SKM-1 treated with dmso at 0.1 percent for 144 hours (cell line): ENCODE measurements at regions not wholly inside any gene's neighbourhood (a gene's known extent, or its start where the extent isn't known, plus 50 kb on each side); places are given as distances from the start of the nearest gene placed in this dataset.
"Not testable (repeated sequence)": the region's sequence is repeated elsewhere in the genome, so short reads cannot be mapped to it uniquely, and the experiment has no call there.

Experiments
- DNase-seq: peaks from one replicate; lab custom pipeline; 2025; ENCODE audit not compliant: unreplicated experiment; lab: John Stamatoyannopoulos, UW

DNA sequence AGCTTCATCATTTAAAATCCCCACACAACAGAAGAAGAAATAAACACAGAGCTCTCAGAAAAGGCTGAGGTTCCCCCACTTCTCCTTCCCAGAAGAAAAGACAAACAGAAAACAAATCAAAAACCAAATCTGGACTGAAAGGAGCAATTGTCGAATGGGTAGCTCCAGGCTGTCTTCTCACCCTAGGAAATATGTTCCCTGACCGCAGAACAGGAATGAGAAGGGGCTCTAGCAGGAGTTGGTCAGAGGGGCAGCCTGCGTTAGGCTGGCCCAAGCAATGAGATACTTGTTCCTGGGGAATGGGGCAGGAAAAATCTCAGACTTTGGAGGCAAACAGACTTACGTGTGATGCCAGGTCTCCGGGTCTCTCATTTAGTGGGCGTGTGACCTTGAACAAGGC, 562.6 kb upstream of the CADM1 start:
- no peak for DNase-seq

DNA sequence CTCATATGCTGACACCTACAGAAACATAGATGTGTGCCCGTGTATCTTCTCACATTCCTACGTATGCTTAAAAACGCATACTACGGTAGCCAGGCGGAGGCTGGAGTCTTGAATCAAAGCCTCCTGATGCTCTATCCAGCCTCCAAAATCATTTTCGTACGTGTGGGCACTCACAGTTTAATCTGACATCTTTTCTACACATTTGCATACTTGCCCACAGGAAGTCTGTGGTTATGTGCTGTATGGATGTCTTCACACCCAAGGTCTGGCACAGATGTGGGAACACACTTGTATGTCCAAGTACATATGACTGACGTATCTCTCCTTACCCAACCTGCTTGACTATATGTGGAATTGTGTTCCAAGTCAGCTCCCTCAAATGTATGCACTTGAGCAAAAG, 561.8 kb upstream of the CADM1 start:
- no peak for DNase-seq

DNA sequence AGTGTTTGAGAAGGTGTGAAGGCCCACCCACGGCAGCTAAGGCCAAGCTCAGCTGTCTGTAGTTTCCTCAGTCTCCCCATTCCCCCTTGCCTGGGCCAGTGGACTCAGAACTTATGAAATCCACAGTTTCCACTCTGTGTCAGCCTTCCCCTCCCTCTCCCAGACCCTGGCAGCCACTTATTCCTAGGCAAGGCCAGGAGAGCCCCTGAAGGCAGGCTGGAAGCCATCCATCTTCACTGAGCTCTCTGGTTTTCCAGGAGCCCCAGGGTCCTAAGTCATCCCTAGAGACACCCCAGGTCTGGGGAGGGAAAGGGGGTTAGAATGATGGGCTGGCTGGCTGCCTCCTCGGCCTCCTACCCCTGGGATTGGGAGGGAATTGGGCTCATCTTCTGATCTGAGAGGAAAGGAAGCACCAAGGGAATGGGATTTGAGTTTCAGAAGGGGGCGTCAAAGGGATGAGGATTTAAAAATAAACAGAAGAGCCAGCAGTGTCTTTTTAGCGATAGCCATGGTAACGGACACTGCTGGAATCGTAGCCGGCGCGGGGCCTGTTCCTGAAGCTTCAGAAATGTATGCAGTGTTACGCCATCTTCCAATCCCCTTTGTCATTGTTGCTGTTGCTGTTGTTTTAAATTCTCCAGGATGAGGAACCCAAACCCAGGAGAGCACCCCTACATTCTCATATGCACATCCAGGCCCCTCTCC, 561.1 kb upstream of the CADM1 start:
- DNase-seq: no peak

DNA sequence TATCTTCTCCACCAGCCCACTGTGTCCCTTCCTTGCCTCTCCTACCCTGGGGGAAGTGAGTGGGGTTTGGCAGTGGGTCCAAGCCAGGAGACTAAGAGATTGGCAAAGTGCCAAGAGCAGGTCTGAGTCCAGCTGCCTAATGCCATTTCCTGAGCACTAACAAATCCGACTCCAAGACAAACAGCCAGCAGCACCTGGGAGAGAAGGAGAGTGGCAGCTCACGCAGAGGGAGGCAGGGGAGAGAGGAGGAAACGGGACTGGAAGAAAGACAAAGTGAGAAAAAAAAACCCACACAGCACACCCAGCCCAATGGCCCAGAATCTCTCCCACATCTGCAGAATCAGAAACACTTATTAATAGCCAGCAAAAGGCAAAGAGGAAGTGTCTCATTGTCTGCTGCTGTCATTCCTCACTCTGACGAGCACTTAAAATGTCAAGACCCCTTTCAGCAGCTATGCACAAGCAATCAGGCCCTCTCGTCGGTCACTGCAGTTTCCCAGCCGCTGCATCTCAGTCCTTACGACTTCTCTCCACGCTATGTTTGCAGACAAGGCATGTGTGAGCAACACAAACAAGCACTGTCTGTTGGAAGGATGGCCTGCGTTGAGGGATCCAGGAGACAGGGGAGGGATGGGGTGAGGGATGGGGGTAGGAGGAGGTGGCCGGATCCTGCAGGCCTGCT, 558.4 kb upstream of the CADM1 start:
- no peak for DNase-seq

DNA sequence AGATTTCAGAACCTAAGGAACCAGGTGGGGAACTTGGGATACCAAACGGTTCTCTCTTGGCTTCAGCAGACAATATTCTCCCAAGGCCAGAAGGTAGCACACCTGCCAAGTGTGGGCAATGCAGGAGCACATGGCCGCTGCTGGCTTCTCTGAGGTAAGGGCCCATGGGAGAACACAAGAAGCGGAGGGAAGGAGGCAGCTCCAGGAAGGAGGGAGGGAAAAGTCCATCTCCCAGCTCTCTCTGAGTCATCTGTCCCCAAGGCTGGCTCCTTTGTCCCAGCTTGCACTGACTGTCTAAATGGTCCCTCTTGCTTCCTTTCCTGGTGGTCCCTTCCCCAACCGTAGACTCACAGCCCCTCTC, 557.9 kb upstream of the CADM1 start:
- no peak for DNase-seq

DNA sequence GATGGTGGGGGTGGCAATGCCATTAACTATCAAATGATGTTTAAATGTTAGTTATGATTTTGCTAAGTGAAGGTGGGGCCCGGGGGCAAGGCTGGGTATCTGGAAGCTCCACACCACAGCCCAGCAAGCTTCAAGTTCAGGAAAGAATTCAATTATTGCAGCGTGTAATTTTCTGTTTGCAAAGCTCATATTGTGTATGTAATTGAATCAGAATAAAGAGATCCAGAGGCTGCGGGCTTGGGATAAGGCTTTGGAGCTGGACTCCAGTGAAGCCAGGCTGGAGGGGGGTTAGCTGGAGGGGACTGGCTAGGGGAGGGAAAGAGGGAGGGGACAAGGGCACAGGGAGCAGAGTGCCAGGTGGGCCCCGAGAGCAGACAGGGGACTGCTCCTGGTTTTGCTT, 557.1 kb upstream of the CADM1 start:
- DNase-seq: no peak

DNA sequence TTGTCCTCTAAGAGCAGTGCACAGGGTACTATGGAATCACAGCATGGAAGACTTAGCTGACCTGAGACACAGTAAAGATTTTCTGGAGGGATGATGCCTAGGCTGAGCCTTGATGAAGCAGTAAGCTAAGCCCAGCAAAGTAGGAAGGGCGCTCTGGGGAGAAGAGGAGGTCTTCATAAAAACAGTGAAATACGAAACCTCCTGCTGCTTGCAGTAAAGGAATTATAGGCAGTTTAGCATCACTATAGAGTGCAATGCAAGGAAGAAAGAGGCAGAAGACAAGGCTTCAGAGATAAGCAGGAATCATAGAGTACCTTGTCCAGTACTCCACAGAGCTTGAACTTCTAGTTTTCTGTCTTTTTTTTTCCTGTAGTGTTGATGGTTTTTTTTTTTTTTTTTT, 555.7 kb upstream of the CADM1 start:
- DNase-seq: no peak

DNA sequence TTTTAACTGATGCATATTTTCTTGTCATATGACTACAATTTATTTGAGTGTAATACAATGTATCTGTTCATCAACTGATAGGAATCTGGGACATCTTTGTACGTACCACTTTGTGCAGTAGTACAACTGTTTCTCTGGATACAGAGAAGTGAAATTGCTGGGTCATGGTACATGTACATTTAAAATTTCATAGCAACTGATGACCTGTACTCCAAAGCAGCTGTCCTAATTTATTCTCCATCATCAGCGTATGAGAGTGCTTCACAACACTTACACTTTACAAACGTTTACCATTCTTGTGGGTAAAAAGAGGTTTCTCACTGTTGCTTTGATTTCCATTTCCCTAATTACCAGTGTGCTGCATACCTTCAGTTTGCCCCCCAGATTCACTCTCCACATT, 552.8 kb upstream of the CADM1 start:
- no peak for DNase-seq

DNA sequence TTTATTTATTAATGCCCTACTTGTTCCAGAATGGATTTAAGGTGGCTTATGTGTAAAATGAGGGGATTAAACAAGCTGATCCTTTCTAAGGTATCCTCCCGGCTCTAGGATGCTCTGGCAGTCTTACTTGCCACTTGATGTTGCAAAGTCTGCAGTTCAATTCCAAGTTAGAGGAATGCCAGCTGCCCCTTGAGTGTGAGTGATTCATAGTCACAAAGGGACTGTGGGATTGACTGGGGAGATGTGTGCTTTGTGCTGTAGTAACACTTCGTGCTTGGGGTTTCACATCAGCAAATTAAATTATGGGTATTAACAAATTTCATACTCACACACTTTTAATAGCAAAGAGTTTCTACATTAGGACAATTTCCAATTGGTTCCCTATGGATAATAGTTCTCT, 550.8 kb upstream of the CADM1 start:
- no peak for DNase-seq

DNA sequence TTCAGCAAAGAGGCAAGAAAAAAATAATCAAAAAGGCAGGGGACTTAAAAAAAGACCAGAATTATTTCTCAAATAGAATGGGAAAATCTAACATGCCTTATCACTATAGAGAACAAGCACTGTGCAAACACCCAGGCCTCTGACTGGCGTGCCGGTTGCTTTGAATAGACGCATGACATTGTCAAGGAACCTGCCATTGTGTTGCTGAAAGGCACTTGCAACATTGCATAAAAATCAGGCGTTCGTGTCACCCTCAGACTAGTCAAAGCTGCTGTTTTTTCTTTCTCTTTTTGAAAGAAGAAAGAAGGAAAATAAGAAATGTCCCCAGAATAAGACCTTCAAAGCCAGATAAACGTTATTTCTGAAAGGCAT, 549.3 kb upstream of the CADM1 start:
- DNase-seq: no peak

DNA sequence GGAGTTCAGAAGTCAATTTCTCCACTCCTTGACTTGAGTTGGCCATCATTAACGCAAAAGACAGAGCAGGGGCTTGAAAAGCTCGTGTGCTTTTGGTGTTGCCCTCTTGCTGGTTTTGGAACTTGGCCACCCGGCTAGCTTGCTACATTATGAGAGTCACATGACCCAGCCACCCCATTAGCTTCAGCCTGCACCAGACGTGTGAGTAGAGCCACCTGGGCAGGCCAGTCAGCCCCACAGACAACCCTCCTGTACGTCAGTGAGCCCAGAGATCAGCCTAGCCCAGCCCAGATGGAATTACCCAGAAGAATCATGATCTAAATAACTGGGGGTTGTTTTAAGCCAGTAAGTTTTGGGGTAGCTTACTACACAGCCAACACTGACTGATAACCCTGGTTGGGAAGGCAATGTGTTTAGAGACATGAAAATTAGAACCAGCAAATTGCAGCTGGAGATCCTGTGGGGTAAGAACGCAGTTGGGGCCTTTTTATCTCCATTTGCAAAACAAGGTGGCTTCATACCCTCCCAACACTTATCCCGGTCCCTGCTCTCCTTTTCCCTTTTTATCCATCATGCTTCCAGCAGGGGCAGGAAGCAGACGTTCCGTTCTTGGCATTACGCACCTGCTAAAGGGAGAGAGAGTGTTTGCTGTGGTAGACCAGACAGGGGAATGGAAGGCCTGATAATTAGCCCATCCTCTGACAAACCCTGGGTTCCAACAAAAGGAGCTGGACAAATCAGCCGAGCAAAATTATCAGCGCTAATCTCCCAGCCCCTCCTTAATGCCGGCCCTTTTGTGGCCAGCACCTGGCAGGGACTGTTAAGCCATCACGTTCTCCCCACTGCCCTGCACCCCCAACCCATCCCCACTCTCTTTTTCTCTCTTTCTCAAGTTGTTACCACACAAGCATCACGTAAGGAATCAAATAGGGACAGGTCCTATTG, 548.7 kb upstream of the CADM1 start:
- DNase-seq: no peak

DNA sequence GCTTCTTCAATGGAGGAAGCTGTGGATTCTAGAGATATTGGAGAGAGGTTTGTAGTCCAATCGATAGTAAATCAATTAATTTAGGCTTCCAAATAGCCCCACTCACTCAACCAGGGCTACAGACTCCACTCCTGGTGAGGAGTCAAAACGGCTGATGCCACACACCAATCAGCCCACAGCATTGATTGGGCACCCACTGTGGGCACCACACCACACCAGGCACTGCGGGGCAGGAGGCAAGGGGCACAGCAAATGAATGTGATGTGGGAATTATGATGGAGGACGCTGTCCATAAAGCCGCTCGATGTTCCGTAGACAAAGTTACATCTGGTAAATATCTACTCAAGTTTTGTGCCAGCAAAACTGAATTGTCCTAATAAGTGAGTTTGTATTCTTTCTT, 547.3 kb upstream of the CADM1 start:
- no peak for DNase-seq

DNA sequence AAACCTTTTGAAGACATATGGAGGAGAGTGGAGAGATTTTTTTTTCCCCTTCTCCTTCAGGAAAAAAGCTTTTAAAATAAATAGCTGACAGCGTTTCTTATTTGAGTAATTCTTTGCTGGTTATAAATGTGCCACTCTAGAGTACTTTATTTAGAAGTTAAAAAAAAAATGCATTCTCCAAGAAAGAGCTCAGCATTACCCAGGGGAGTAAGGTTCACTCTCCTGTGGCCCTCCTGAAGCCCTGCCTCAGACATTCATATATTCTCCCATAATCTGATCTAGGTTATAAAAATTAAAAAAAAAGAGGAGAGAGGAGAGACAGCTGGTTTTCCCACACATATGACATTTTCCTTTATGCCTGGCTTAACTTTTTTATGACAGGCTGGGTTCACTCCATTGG, 545.2 kb upstream of the CADM1 start:
- no peak for DNase-seq

DNA sequence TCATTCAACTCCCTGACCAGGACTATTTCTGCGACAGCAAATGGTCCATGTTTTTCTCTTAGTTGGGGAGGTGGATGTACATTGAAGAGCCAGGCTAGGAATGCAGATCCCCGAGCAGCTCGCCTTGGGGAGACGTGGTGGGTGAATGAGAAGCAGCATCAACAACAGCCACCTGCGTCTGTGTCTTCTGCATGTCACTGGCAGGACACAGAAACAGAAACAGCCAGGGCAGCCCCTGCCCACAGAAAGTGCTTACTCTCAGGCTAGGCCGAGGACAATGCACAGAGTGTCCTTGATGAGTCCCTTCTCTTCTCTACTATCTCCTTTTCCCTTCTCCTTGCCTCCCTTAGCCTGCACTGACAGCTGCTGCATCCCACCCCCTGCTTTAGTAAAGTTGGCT, 541.9 kb upstream of the CADM1 start:
- DNase-seq: no peak

DNA sequence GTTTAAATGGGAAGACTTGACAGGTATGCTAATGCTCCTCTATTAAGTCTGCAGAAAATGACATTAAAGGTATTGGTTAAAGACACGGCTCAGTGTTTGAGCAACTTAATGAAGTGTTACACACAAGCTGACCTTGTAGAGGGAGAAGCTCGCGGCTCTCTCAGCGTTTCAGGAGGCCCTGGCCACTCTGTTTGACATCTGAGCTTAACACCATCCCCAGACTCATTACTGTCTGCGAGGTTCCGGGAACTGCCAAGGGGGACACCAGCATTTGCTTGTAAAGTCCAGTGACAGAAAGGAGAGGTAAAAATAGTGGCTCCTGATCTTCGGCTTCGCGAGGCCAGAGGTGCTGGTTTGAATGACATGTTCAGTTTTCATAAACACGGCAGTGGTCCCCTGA, 540.7 kb upstream of the CADM1 start:
- no peak for DNase-seq

DNA sequence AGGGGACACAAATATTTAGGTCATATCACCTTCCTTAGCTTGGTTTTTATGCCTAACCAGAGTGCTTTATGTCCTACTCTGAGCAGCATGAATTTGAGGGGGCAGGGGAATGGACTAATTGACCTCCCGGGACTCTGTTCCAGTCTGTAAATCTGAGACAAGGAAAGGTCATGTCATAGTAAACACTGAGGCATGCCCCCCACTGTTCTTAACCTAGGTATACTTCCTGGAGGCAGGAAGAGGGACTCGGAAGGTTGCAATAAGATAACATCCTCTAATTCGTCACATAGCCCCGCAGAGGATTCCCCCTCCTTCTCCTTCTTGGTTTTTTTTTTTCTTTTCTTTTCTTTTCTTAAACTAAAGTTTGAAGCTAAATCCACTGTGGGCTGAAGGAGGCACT, 540.3 kb upstream of the CADM1 start:
- DNase-seq: no peak

DNA sequence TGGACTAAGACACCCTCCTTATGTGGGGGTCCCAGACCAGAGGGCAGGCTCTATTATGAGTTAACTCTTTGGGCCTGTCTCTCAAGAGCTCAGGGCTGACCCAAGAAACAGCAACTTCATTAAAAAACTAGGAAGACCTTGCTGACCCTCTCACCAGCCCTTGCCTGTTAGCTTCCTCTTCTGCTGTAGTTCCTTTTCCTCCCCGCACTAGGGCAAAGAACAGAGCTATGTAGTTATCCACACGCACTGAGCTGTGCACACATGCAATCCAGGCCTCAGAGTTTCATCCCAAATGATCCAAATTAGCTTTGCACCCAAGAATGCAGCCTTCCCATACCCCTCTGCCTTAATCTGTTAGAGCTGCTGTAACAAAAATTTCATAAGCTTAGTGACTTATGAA, 539.6 kb upstream of the CADM1 start:
- peak; percentile 59 for DNase-seq

DNA sequence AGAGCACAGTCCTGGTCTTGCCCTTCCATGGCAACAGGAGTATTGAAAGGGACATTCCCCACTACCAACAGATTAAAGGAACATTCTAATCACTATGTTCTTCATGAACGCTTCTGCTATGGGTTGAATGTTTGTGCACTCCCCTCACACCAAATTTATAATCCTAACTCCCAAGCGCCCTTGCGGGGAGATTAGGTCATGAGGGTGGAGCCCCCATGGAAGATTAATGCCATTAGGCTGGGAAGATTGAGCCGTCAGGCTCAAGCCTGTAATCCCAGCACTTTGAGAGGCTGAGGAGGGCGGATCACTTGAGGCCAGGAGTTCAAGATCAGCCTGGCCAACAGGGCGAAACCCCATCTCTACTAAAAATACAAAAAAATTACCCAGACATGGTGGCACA, 538.8 kb upstream of the CADM1 start:
- not testable (repeated sequence) for DNase-seq

DNA sequence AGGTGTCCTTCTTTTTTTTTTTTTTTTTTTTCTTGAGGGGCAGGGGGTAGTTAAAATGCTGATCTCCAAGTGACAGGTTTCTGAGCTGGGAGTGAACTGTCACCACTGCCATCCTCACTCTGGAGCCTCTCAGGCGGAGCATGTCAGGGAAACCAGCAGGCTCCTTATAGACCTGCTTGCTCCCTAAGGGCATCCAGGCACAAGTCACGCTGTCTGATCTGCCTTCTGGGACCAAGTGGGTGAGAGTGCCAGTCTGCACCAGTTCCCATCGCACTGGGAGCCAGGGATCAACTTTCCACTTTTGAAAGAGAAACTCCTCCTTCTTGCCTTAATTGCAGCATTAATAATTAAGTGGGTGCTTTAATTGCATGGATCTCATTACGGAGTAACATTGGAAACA, 537.9 kb upstream of the CADM1 start:
- no peak for DNase-seq

DNA sequence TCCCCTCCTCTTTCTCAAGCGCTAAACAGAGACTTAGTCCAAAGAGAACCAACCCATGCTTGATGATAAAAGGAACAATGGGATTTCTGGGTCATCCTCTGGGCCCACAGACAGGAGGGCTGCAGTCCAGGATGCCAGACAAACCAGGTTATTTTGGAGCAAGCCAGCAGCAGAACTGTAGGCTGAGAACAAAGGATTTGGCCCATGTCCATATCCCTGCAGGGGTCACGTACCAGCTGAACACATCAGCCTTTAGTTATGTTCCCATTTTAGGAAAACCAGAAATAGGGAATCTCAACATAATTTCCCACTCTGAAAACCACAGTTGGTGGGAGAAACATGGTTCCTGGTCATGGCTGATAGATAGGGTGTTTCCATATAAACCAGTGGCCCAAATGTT, 533.6 kb upstream of the CADM1 start:
- DNase-seq: no peak

DNA sequence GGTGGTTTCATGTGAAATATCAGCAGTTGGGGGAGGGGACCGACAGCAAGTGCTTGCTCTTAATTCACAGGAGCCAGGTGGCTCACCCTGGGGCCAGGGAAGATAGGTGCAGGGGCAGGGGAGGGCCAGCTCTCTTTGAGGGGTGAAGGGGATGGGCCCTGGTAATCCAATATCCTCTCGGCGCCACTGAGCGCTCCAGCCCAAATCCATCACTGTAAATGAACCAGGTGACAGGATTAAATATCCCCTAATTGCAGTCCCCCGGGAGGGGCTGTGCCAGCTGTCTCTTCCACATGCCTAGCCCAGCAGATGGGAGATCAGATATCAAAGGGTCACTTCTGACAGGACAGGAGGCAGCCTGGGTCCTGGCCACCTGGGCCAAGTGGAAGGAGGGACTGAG, 531.8 kb upstream of the CADM1 start:
- DNase-seq: no peak

DNA sequence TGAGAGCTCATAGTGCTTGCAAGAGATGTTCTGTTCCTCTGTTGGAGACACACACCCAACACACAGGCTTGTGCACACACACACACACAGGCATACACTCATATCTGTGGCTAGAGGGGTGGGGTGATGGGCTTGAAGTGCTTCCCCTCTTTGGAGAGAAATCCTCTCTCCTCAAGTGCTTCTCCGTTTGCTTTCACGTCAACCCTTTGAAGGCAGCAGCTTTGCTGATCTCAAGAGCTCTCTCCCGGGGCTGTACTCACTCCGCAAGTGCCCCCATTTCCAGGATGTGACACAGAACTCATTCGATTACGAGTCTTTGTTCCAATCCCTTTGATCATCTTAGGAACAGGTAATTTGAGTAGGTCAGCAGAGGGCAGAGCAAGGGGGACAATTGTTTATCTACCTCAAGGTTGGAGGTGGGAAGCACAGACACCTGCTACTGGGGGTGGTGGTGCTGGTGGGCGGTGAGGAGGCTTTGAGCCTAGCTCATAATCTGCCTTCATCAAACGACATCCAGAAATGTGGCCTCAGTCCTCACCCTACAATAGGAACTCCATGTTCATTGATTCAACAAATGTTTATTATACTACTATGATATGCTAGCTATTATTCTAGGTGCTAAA, 529.8 kb upstream of the CADM1 start:
- no peak for DNase-seq
